Neuron (in vitro differentiated cells): ENCODE measurements at regions not wholly inside any gene's neighbourhood (a gene's known extent, or its start where the extent isn't known, plus 50 kb on each side); places are given as distances from the start of the nearest gene placed in this dataset.

ENCODE experiments used
- H2AFZ ChIP-seq: one replicate; pipeline ENCODE4 v1.6.1; 2013; ENCODE audit warnings: low read depth, mild to moderate bottlenecking, inconsistent platforms, low read length, moderate library complexity
- H3K27me3 ChIP-seq: one replicate; pipeline ENCODE4 v1.6.1; 2013; ENCODE audit warnings: low read length; ENCODE audit not compliant: insufficient read depth
- H3K36me3 ChIP-seq: one replicate; pipeline ENCODE4 v1.6.1; 2013; ENCODE audit warnings: low read length; ENCODE audit not compliant: insufficient read depth
- H3K4me1 ChIP-seq: one replicate; pipeline ENCODE4 v1.6.1; 2013; ENCODE audit warnings: low read length; ENCODE audit not compliant: insufficient read depth
- H3K4me3 ChIP-seq: 2 replicates; pipeline ENCODE4 v1.5.1; 2013; ENCODE audit warnings: mild to moderate bottlenecking, low read length, moderate library complexity
- H3K9me3 ChIP-seq: one replicate; pipeline ENCODE4 v1.6.1; 2013; ENCODE audit warnings: low read length

DNA sequence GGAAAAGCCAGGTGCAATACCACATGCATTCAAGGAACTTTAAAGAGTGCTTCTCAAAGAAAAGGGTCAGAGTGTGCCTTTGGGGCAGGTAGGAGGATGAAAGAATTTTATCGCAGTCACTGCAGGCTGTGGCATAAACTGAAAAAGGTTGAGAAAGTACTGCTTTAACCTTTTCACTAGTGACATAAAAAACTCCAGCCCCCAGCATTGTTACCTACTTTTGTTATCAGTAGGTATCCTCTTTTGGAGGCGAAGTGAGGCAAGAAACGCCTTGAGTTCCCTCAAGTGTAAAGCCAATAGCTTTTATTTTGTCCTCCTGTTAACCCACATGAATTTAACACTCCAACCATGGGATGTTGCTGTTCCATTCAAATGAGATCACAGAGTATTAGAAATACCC lies 64.7 kb upstream of the CHD1 start:
- Histone ChIP-seq H2AFZ (no peak overlapping the region), H3K4me1 (no peaks in the 10 kb centered on the region), H3K4me3 (no peak overlapping the region), H3K36me3 (no peaks in the 10 kb centered on the region), H3K27me3 (no peaks in the 10 kb centered on the region), H3K9me3 (no peaks in the 10 kb centered on the region)

DNA sequence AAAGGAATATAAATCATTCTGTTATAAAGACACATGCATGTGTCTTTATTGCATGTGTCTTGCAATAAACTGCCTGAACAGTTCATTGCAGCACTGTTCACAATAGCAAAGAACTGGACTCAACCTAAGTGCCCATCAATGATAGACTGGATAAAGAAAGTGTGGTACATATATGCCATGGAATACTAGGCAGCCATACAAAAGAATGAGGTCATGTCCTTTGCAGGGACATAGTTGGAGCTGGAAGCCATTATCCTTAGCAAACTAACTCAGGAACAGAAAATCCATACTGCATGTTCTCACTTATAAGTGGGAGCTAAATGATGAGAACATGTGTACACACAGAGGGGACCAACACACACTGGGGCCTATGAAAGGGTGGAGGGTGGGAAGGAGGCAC lies 63.7 kb upstream of the CHD1 start:
- H2AFZ ChIP-seq: no peak overlapping the region
- H3K27me3 ChIP-seq: no peaks in the 10 kb centered on the region
- H3K4me3 ChIP-seq: no peak overlapping the region
- no peaks in the 10 kb centered on the region for H3K9me3 ChIP-seq
- H3K36me3 ChIP-seq: no peaks in the 10 kb centered on the region
- no peaks in the 10 kb centered on the region for H3K4me1 ChIP-seq

DNA sequence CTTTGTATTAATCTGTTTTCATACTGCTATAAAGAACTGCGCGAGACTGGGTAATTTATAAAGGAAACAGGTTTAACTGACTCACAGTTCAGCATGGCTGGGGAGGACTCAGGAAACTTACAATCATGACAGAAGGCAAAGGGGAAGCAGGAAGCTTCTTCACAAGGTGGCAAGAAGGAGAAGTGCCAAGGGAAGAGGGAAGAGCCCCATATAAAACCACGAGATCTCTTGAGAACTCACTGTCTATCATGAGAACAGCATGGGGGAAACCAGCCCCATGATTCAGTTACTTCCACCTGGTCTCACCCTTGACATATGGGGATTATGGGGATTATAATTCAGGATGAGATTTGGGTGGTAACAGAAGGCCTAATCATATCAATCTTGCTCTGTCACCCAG lies 60.9 kb upstream of the CHD1 start:
- Histone ChIP-seq H2AFZ (no peak overlapping the region), H3K9me3 (no peaks in the 10 kb centered on the region), H3K4me1 (no peaks in the 10 kb centered on the region), H3K4me3 (no peak overlapping the region), H3K27me3 (no peaks in the 10 kb centered on the region), H3K36me3 (no peaks in the 10 kb centered on the region)

DNA sequence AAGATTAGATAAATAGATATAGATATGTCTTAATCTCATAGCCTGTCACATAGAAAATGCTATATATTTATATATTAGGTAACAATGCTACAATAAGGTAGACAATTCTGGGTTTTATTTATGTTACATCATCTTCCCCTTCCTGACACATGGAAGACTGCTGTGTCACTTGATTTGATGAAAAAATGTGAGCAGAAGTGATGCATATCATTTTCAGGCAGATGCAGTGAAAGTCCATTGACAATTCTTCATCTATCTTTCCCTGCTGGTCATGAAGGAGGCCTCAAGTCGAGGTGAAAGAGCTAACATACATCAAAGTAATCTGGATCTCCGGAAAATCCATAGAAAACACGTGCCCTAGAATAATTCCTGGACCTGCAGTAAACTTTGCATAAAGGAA lies 57.8 kb upstream of the CHD1 start:
- Histone ChIP-seq H3K4me1 (no peaks in the 10 kb centered on the region), H3K4me3 (no peak overlapping the region), H3K36me3 (no peaks in the 10 kb centered on the region), H3K27me3 (no peaks in the 10 kb centered on the region), H3K9me3 (no peaks in the 10 kb centered on the region), H2AFZ (no peak overlapping the region)

DNA sequence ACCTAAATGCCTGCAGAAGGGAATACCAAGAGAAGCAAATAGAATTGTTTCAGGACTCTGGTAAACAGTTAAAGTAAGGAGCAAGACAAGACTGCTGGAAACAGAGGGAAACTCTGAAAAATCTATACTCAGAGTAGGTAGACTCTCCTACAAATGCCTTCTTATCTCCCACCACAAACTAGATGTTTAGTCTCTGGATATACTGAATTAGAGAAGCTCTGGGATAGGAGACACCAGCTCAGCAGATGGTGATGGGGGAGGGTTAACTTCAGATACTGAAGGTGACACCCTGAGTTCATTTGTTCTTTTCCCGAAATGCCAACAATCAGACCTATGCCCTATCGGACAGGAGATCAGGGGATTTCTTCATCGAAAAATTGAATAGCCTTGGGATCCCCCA lies 54.1 kb upstream of the CHD1 start:
- Histone ChIP-seq H3K4me3 (no peak overlapping the region), H3K36me3 (no peaks in the 10 kb centered on the region), H2AFZ (no peak overlapping the region), H3K9me3 (no peaks in the 10 kb centered on the region), H3K4me1 (no peaks in the 10 kb centered on the region), H3K27me3 (no peaks in the 10 kb centered on the region)
